Endothelial cell of umbilical vein (primary cell): ENCODE measurements at regions not wholly inside any gene's neighbourhood (a gene's known extent, or its start where the extent isn't known, plus 50 kb on each side); places are given as distances from the start of the nearest gene placed in this dataset.

Experiments used
- BruUV-seq: library from RNA; stranded (reverse); fragments of 400-500 nt; replicated peaks from 2 replicates; lab custom pipeline; 2021; lab: Mats Ljungman, UMichigan
- CTCF ChIA-PET: fragments of 300-600, 350-600 bp; sonication (Branson Sonifier 250); formaldehyde crosslinking; loops from one replicate; lab custom pipeline; 2021; ENCODE audit warnings: antibody characterized with exemption, inconsistent platforms; lab: Charles Lee
- POLR2A ChIA-PET: fragments of 300-600, 350-600 bp; sonication (Branson Sonifier 250); formaldehyde crosslinking; loops from one replicate; lab custom pipeline; 2021; ENCODE audit warnings: antibody characterized with exemption, inconsistent platforms; lab: Charles Lee
- DNase-seq: peaks from one replicate; pipeline ENCODE4 v3.0.0-alpha.2; 2011; ENCODE audit warnings: low read depth, low spot score
- FAIRE-seq: peaks from 2 replicates; lab custom pipeline; 2011; peaks lifted over from hg19 to GRCh38; lab: Jason Lieb, UNC
- H2AFZ ChIP-seq: 2 replicates; pipeline ENCODE4 v1.6.0; 2012; ENCODE audit warnings: low read depth, low read length, control low read depth, inconsistent platforms
- H3K27ac ChIP-seq: 2 replicates; pipeline ENCODE4 v1.5.1; 2011; ENCODE audit warnings: low read depth, mild to moderate bottlenecking, control low read depth, low read length, moderate library complexity; ENCODE audit not compliant: insufficient read depth
- H3K27me3 ChIP-seq, 2 experiments: 2 replicates each; pipeline versions ENCODE4 v1.6.0 to v1.6.1; 2011; ENCODE audit warnings: low read length in 2 of 2, mixed read lengths in 1 of 2; ENCODE audit not compliant: control insufficient read depth in 2 of 2, insufficient read depth in 2 of 2
- H3K36me3 ChIP-seq, 2 experiments: 2 replicates in 1 of 2; 3 replicates in 1 of 2; pipeline ENCODE4 v1.5.1; 2011; ENCODE audit warnings: low read length in 2 of 2, mild to moderate bottlenecking in 1 of 2, moderate library complexity in 1 of 2; ENCODE audit not compliant: control insufficient read depth in 2 of 2, insufficient read depth in 2 of 2; ENCODE audit errors: extremely low read depth in 1 of 2
- H3K4me1 ChIP-seq: 3 replicates; pipeline ENCODE4 v1.5.1; 2011; ENCODE audit warnings: mild to moderate bottlenecking, low read length; ENCODE audit not compliant: control insufficient read depth, insufficient read depth; ENCODE audit errors: extremely low read depth
- H3K4me2 ChIP-seq: 2 replicates; pipeline ENCODE4 v1.6.1; 2011; ENCODE audit warnings: low read length, control low read depth, mixed read lengths; ENCODE audit not compliant: insufficient read depth
- H3K4me3 ChIP-seq, 3 experiments: fragments of 200-600 bp in 1 of 3; sonication (generic), shearing (Covaris generic) in 1 of 3; replicated peaks in 1 of 3; 2 replicates each; pipeline ENCODE4 v1.5.1; 2011 to 2016; ENCODE audit warnings: control low read depth in 3 of 3, low read length in 3 of 3, mild to moderate bottlenecking in 2 of 3, inconsistent platforms in 1 of 3, low read depth in 1 of 3, moderate library complexity in 1 of 3; ENCODE audit not compliant: insufficient read depth in 1 of 3
- H3K79me2 ChIP-seq: 2 replicates; pipeline ENCODE4 v1.6.0; 2012; ENCODE audit warnings: low read length, inconsistent platforms; ENCODE audit not compliant: control insufficient read depth, insufficient read depth
- H3K9ac ChIP-seq: replicated peaks from 2 replicates; pipeline ENCODE3; 2011; ENCODE audit warnings: low read length, control low read depth; ENCODE audit not compliant: insufficient read depth; ENCODE audit errors: extremely low read depth
- H3K9me1 ChIP-seq: replicated peaks from 3 replicates; pipeline ENCODE4 v1.6.0; 2011; ENCODE audit warnings: mild to moderate bottlenecking, low read length; ENCODE audit not compliant: control insufficient read depth, insufficient read depth; ENCODE audit errors: extremely low read depth
- H3K9me3 ChIP-seq: replicated peaks from 2 replicates; pipeline ENCODE4 v1.5.1; 2012; ENCODE audit warnings: low read length, inconsistent platforms; ENCODE audit not compliant: control insufficient read depth, insufficient read depth
- H4K20me1 ChIP-seq: replicated peaks from 2 replicates; pipeline ENCODE3; 2011; ENCODE audit warnings: mild to moderate bottlenecking, low read length; ENCODE audit not compliant: control insufficient read depth, insufficient read depth; ENCODE audit errors: extremely low read depth
- EZH2 ChIP-seq: IDR thresholded peaks from 2 replicates; pipeline ENCODE4 v1.6.1; 2012; ENCODE audit warnings: borderline replicate concordance, low read depth, mild to moderate bottlenecking, moderate library complexity, low read length, inconsistent platforms; ENCODE audit not compliant: severe bottlenecking
- FOS ChIP-seq: IDR thresholded peaks from 2 replicates; pipeline ENCODE4 v1.6.1; 2011; ENCODE audit warnings: mild to moderate bottlenecking, low read length, moderate library complexity, borderline replicate concordance; ENCODE audit not compliant: insufficient read depth
- GATA2 ChIP-seq: IDR thresholded peaks from 2 replicates; pipeline ENCODE4 v1.7.0; 2011; ENCODE audit warnings: low read depth, mild to moderate bottlenecking, moderate library complexity, mixed read lengths, low read length; ENCODE audit not compliant: insufficient read length, insufficient read depth
- JUN ChIP-seq: IDR thresholded peaks from 2 replicates; pipeline ENCODE4 v1.6.1; 2011; ENCODE audit warnings: borderline replicate concordance, low read depth; ENCODE audit not compliant: insufficient read length, insufficient read depth
- MAX ChIP-seq: IDR thresholded peaks from 2 replicates; pipeline ENCODE4 v1.6.1; 2011; ENCODE audit not compliant: insufficient read depth, insufficient read length
- MYC ChIP-seq: IDR thresholded peaks from one replicate; pipeline ENCODE4 v1.6.1; 2011; ENCODE audit warnings: mild to moderate bottlenecking, low read depth, low read length
- POLR2A ChIP-seq: IDR thresholded peaks from 2 replicates; pipeline ENCODE4 v1.6.1; 2012; ENCODE audit warnings: low read depth, mild to moderate bottlenecking, control low read depth, low read length
- POLR2AphosphoS5 ChIP-seq: IDR thresholded peaks from 2 replicates; pipeline ENCODE4 v1.6.1; 2012; ENCODE audit warnings: low read depth, mild to moderate bottlenecking, control low read depth, low read length, moderate library complexity; ENCODE audit not compliant: insufficient read depth
- dilution Hi-C: fragments of 300-500 bp; cut with MboI; formaldehyde crosslinking; loops from one replicate; pipeline ENCODE4 v1.15.0; 2019; ENCODE audit warnings: low sequenced_read_pairs; ENCODE audit not compliant: extremely low pct_ligation_motif_present
- intact Hi-C: fragments of 100-400 bp; cut with micrococcal nuclease; formaldehyde crosslinking; loops from one replicate; pipeline ENCODE4 v1.10.0; 2022
- TF ChIP-seq, protein P1 (sequence below), 2 donors: IDR thresholded peaks; 1 replicate in 1 of 2; 2 replicates in 1 of 2; pipeline ENCODE4 v1.5.1; 2011; ENCODE audit warnings: low read length in 2 of 2, mild to moderate bottlenecking in 2 of 2, moderate library complexity in 2 of 2, control low read depth in 1 of 2, inconsistent platforms in 1 of 2, low read depth in 1 of 2; ENCODE audit not compliant: insufficient read depth in 1 of 2; ENCODE audit errors: extremely low read depth in 1 of 2

DNA sequence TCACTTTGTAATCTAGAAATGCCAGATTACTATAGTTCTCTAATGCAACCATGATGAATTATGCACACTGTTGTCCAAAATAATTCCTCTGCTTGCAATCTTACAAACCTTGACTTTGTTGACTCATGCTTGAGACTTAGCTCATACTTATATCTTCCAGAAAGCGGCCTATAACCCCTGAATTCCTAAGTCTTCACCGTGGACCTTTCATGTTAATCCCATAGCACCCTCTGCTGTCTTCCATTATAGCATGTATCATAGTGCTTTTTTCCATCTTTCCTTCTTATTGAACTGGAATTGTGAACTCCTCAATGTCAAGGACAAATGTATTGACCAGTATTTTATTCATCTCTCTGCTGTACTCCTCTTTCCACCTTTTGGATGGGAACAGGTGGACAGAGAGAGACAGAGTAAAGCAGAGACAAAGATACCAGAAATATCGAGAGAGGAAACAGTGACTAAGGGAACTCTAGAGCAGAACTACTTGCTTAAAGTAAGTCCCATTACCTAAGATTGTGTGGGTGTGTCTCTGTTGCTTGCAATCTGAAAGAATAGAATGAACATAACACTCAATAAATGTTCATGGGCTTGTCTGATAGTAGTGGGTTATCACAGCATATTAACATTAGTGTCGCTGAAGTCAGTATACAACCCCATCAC, 110.0 kb downstream of the LURAP1L start:
- Histone ChIP-seq H3K4me3 (no peak overlapping the region), H3K9ac (no peak overlapping the region), H4K20me1 (no peaks in the 10 kb centered on the region), H3K79me2 (no peaks in the 10 kb centered on the region), H3K27me3 (no peaks in the 10 kb centered on the region), H3K4me1 (no peaks in the 10 kb centered on the region), H3K36me3 (no peaks in the 10 kb centered on the region), H3K4me2 (no peak overlapping the region), H3K9me3 (no peaks in the 10 kb centered on the region), H2AFZ (no peak overlapping the region), H3K9me1 (no peaks in the 10 kb centered on the region), H3K27ac (no peak overlapping the region)
- CTCF ChIA-PET: interaction anchor here (0.6 to 1.7 kb wide), 21 partner anchors 10 to 410 kb away, joined by 3 to 155 read pairs (median 5); partner anchors contain the start of gene LURAP1L
- BruUV-seq: no TSS peak
- TF ChIP-seq JUN (no peak), GATA2 (no peak), MYC (no peak), POLR2A (no peak), EZH2 (no peak), FOS (peak; percentile 29), POLR2AphosphoS5 (no peak), MAX (no peak)
- TF ChIP-seq, protein P1, sequence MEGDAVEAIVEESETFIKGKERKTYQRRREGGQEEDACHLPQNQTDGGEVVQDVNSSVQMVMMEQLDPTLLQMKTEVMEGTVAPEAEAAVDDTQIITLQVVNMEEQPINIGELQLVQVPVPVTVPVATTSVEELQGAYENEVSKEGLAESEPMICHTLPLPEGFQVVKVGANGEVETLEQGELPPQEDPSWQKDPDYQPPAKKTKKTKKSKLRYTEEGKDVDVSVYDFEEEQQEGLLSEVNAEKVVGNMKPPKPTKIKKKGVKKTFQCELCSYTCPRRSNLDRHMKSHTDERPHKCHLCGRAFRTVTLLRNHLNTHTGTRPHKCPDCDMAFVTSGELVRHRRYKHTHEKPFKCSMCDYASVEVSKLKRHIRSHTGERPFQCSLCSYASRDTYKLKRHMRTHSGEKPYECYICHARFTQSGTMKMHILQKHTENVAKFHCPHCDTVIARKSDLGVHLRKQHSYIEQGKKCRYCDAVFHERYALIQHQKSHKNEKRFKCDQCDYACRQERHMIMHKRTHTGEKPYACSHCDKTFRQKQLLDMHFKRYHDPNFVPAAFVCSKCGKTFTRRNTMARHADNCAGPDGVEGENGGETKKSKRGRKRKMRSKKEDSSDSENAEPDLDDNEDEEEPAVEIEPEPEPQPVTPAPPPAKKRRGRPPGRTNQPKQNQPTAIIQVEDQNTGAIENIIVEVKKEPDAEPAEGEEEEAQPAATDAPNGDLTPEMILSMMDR (IDR thresholded peaks at IDR 0.05; ENCODE audit: extremely low read depth in 1 of 2, insufficient read depth in 1 of 2, low read depth in 1 of 2, low read length in 2 of 2): peak; percentile 22 to 32
- intact Hi-C loops (loop anchor here (1.0 to 5.0 kb wide), 4 partner anchors 109 to 202 kb away; no protein-coding TSS in a partner anchor), dilution Hi-C loops (no loop called here)
- POLR2A ChIA-PET: no interaction called here
- peak; percentile 64 for DNase-seq
- FAIRE-seq: peak; percentile 80
